GM19397 (cell line): ENCODE measurements at regions not wholly inside any gene's neighbourhood (a gene's known extent, or its start where the extent isn't known, plus 50 kb on each side); places are given as distances from the start of the nearest gene placed in this dataset.

Experiments used
- ATAC-seq: cut with Tn5 transposase; IDR thresholded peaks from one replicate; pipeline ENCODE4 v1.9.1; 2021; ENCODE audit warnings: mild to moderate bottlenecking, moderate library complexity; ENCODE audit not compliant: unreplicated experiment

- ATAC-seq, result no peak
These were observed 93.3 kb upstream of the VPREB1 start for GRCh38 chr22:22151308-22151707.

DNA sequence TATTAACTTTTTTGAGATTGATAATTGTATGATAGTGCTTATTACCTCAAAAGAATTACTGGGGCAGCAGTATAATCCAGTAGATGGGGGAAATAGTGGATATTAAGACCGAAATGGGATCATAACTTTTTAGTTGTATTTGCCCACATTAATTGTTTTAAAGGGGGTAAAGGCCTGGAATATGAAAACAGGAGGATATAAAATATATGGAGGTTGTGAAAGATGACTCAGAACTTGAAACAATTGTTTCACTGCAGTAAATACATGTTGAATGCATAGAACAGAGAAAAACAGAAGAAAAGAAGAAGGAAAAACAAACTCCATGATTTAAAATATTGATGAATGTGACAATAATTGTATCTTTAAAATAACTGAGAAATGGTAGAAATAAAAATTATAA lies 94.1 kb upstream of the VPREB1 start:
- no peak for ATAC-seq

DNA sequence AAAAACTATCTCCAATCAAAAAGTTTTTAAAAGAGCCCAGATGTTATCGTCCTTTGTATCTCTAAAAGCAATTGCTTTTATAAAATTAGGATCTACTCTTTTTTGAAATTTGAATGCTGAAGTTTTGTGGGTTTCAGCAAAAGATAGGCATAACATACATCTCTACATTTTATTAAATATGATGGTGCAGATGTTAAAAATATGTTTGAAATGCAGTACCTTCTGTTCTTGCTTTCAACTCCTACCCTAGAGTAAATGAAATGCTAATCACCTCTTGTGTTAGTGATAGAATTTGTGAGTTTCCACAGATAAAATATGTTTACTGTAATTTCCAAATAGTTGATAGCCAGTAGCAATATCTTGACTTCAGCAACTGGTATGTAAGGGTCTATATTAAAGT lies 95.7 kb upstream of the VPREB1 start:
- ATAC-seq, result no peak

DNA sequence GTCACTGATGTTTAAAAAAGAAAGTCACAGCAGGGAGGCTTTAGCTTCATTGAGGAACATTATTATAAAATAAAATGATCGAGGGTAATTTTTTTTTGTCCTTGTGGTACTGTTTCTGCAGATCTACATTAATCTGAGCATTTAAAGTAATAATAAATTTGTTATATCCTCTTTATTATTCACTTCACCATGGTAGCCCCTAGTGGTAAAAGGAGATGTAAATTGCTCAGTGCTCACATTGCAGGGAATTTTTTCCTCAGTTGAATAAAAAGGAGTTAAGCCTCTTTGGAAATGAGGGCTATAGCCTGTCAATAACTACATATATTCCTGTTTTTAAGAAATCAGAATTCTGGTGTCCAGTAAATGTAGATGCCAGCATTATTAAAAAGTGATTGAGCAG lies 99.7 kb upstream of the VPREB1 start:
- ATAC-seq, result no peak

DNA sequence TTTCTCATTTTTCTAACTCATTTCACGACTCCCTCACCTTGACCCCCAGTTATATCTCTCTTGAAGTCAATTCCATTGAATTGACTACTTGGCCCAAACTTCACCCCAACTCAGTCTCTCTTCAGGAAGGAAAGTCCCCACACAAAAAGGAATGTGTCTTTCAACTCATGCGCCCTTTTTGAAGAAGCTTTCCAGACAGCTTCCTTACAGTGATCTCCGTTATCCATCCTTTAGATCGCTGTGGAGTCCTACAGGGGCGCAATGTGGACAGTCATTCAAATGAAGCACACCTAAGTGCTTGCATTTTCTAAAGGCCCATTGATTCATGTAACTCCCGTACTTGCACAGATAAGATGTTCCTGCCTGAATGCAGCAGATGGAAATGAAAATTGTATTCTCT lies 101.1 kb upstream of the VPREB1 start:
- ATAC-seq, result no peak

DNA sequence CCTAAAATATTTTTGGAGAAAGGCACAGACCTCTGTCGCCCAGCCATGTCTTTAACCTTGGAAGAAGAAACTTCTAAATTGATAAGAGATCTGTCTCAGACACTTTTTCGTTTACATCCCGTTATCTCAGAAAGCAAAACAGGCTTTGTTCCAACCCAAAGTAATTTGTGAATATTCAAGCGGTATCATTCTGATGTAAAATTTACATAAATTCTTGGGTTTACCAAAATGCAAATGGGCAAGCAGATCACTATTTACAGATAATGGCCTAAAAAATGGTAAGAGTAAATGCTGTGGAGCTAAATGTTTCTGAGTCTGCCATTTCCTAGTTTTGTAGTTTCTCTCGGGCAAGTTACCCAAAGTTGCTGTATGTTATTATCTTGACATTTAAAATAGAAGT lies 101.9 kb upstream of the VPREB1 start:
- no peak for ATAC-seq

DNA sequence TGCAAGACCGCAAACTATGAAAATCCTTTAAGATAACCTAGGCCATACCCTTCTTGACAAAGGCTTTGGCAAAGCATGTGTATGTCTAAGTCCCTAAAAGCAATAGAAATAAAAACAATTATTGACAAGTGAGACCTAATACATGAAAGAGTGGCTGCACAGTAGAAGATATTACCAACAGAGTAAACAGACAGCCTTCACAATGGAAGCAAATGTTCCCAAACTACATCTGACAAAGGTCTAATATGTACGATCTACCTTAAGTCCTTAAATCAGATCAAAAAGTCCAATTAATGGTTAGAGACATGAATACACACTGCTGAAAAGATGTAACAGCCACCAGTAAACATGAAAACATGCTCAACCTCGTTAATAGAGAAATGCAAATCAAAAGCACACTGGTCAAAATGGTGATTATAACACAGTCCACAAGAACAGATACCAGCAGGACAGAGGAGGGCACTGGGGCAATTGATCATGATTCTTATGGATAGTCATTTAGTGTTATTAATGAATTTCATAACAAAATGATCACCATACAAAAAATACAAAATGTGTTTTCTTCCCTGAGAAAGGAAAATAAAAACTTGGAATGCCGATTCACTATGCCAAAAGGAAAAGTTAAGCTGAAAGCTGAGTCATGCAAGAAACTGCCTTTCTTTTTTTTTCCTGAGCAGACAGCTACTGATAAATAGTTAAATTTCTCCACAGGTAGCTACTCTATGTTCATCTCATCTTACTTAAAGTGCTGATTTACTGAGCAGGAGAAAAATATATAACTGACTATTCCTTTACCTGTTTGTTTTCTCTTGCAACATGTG lies 102.6 kb upstream of the VPREB1 start:
- no peak for ATAC-seq

DNA sequence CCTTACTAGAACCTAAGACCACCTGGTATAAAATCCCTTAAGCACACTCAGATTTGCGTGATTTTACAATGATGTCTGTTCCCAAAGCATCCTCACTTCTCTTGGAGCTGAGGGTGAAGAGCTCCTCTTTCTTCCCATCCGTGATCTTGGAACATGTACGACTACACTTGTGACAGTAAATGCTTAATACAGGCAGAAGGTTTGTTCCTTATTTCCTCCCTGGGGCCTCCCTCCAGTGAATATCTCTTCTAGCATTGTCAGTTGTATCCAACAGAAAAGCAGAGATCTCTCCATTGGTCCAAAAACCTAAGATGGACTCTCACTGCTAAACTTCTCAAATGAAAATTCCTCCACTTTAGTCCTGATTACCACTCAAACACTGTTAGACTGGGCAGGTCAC lies 103.6 kb upstream of the VPREB1 start:
- ATAC-seq, result no peak

DNA sequence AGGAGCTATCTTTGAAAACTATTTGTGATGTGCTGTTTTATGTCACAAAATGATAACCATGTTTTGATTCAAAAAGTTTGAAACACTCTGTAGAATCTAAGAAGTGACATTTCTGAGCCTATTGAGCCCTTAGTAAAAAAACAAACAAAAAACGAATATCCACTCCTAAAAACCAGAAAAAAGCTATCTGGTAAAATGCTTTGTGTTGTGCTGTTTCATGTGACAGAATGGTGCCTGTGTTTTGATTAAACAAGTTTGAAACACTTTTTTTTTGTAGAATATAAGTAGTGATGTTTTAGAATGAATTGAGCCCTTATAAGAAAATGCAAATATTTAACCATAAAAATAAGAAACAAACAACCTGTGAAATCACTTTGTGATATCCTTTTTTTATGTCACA lies 105.2 kb upstream of the VPREB1 start:
- ATAC-seq, result no peak

DNA sequence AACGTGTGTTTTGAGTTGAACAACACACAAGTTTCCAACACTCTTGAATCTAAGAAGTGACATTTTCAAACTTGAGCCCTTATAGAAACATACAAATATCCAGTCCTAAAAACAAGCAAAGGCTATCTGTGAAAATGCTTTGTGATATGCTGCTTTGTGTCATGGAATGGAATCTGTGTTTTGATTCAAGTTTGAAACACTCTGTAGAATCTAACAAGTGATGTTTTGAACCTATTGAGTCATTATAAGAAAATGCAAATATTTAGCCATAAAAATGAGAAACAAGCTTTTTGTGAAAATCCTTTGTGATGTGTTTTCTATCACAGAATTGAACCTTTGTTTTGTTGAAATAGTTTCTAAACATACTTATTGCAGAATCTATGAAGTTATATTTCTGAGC lies 105.7 kb upstream of the VPREB1 start:
- ATAC-seq, result no peak

DNA sequence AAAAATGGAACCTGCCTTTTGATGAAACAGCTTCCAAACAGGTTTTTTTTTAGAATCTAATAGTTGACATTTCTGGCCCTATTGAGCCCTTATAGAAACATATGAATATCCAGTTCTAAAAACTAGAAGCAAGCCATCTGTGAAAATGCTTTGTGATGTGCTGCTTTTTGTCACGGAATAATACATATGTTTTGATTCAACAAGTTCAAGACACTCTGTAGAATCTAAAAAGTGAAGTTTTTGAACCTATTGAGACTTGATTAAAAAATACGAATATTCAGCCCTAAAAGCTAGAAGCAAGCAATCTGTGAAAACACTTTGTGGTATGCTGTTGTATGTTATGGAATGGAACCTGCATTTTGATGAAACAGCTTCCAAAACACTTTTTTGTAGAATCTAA lies 106.7 kb upstream of the VPREB1 start:
- no peak for ATAC-seq

- no peak for ATAC-seq
These were observed 110.7 kb upstream of the VPREB1 start for GRCh38 chr22:22133910-22134309.

DNA sequence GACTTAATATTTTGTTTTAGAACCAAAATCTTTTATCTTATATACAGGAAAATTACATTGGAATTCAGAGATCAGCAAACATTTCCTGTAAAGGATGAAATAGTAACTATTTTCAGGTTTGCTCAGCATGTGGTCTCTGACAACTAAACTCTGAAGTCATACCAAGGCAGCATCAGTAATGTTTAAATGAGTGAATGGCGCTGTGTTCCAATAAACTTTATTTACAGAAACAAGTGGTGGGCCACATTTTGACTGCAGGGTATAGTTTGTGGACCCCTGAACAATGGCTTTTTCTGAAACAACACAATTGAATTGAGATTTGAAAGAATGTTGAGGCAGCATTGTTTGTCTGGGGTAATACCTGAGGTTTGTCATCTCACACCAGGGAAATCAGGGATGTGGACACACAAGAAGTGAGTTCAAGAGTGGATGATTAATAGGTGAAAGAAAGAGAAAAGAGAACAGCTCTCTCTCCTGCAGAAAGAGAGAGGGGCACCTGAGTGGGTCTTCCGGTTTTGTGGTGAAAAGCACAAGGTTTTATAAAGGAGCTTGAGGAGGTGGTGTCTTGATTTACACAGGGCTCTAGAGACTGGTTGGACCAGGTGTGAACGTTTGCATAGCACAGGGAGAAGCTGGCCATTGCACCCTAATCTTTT lies 113.5 kb upstream of the VPREB1 start:
- no peak for ATAC-seq

DNA sequence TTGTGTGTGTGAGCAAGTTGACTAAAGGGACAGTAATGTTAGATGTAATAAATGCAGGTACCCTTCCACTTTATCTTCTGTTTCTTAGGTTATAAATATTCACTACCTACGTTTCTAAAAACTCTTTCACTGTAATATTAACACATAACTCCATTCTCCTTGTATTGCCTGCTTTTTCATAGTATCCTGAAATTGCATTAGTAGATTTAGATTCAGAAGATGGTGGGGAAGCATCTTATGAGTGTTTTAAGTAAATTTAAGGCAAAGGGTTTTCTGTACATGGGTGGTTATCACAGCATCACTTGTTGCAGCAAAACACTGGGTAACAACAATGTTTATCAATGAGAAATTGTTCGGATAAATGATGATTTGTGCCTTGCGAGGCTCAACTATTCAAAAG lies 115.2 kb upstream of the VPREB1 start:
- ATAC-seq, result no peak

DNA sequence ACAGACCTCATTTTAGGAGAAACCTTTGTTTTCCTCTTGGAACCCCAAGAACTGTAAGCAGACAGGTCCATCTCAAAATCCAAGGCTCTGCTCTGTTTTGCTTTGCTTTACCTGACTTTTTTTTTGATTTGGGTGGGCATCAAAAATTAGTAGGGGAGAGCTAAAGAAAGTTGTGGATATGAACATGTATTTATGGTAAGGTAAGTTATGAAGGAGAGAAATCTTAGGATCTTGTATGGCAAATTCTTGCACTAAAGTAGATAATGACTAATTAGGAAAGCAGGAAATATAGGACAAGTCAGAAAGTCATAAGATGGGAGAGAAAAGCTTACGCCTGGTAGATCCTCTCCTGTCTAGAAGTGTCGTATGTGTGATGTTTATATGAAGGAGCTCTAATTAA lies 116.1 kb upstream of the VPREB1 start:
- ATAC-seq, result no peak

GRCh38 chr22:22127100-22127499 lies 117.5 kb upstream of the VPREB1 start:
- no peak for ATAC-seq

GRCh38 chr22:22125579-22126468 lies 118.8 kb upstream of the VPREB1 start:
- no peak for ATAC-seq

DNA sequence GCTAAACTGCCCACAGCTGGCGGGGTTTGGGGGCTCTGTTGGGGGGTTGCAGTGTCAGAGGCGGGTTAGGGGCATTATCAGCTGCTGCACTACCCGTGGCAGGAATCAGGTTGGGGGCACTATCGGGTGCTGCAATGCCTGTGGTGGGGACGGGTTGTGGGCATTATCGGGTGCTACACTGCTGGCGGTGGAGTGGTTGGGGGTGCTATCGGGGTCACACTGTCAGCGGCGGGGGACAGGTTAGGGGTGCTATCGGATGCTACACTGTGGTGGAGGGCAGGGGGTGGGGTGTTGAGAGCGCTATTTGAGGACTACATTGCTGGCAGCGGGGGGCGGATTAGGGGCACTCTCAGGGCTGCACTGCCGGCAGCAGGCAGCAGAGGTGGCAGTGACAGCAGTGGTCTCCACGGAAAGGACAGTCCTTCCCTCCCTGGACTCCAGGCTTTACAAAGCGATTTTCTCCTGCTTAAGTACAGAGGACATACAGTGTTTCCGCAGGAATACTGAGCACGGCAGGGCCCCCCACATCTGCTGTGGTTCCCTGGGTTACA lies 119.5 kb upstream of the VPREB1 start:
- ATAC-seq, result no peak

DNA sequence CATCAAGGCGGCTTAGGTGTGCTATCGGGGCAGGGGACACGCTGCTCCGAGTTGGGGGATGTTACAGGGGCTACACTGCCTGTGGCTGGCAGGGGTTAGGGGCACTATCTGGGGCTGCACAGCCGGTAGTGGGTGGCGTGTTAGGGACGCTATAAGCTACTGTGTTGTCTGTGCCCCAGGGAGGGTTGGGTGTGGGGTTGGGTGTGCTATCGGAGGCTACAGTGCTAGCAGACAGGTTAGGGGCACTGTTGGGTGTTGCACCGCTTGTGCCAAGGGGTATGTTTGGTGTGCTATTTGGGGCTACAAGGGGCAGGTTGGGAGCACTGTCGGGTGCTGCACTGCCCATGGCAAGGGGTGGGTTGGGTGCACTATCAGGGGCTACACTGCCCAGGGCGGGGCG lies 120.2 kb upstream of the VPREB1 start:
- no peak for ATAC-seq

DNA sequence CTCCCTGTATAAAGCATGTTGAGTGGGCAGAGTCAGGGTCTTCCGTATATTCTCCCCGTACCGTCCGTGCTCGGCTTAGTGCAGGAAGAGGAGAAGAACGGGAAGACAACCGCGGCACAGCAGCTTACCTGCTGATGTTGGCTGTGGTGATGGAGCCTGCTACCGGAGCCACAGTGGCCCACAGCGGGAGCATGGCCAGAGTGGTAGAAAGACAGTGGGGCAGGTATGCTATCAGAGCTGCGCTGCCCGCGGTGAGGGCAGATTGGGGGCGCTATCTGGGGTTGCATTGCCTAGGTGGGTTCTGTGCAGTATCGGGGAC lies 120.7 kb upstream of the VPREB1 start:
- ATAC-seq, result no peak

DNA sequence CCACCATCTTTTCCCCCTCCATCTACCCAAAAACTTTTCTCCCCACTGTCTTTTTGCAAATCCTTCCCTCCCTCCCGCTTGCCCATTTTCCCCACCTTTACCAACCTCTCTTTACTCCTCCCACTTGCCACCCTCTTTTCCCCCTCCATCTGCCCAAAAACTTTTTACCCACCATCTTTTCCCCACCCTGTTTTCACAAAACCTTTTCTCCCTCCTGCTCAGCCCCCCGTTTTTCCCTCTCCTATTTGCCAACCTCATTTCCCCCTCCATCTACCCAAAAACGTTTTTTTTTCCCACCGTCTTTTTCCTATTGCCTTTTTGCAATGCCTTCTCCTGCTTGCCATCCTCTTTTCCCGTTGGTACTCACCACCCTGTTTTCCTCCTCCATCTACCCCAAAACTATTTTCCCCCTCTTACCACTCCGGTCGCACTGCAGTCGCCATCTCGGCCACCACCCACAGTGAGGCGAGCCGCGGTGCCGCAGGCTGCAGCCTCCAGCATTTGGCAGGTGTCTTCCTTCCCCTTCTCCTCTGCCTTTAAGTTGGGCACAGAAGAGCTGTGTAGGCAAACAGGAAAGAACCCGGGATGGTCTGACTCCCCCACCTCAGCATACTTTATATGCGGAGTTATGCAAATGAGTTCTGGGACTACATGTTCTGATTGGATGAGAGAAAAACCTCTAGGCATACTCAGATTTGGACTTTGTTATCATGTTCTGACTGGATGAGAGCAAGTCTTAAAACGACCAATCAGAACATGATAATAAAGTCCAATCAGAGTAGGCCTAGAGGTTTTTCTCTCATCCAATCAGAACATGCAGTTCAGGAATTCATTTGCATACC lies 121.2 kb upstream of the VPREB1 start:
- ATAC-seq, result no peak
